Retinal pigment epithelial cell (primary cell): ENCODE measurements at regions not wholly inside any gene's neighbourhood (a gene's known extent, or its start where the extent isn't known, plus 50 kb on each side); places are given as distances from the start of the nearest gene placed in this dataset.

Experiments
- DNase-seq: peaks from one replicate; pipeline ENCODE4 v3.0.0-alpha.2; 2010; ENCODE audit warnings: low read depth
- H3K4me3 ChIP-seq: 2 replicates; pipeline ENCODE4 v1.5.1; 2011; ENCODE audit warnings: mild to moderate bottlenecking, low read length, control low read depth, moderate library complexity
- CTCF ChIP-seq: conservative IDR thresholded peaks from 2 replicates; pipeline ENCODE4 v1.5.1; 2011; ENCODE audit warnings: low read depth, low read length, control low read depth, inconsistent platforms

DNA sequence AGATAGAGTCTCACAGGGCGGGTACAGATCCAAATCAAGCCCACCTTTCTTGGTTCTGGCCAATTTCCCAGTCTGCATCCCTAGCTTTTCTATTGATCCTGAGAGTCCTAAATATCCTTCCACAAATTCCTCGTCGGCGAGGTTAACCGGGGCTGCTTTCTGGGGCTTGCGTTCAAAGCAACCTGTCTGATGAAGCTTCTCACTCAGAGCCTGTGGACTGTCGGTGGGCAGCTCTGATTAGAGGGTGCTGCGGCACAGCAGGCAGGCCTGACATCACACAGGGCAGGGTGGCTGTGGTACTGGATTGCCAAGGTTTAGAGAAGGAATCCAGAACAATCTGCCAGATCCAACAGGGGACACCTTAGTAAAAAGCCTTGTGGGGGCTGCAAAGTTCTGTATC is 338.0 kb upstream of the ZMIZ1 start:
- no peak for TF ChIP-seq CTCF
- DNase-seq: no peak
- no peak overlapping the region for H3K4me3 ChIP-seq

- H3K4me3 ChIP-seq: no peak overlapping the region
- TF ChIP-seq CTCF: no peak
- DNase-seq: no peak
These were observed 337.1 kb upstream of the ZMIZ1 start for GRCh38 chr10:78731675-78732074.

DNA sequence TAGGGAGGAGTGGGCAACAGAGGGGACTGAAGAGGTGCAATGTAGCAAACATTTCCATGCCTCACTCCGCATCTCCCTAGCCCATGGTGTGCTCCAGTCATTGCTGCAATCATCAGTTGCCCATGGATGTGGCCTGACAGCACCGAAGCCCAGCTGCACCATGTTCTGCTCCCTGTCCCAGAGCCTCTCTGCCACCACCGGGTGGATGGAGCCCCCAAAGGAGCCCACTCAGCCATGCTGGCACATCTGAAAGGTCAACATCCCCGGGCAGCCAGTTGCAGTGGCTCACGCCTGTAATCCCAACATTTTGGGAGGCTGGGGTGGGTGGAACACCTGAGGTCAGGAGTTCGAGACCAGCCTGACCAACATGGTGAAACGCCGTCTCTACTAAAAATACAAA is 336.4 kb upstream of the ZMIZ1 start:
- H3K4me3 ChIP-seq: no peak overlapping the region
- no peak for TF ChIP-seq CTCF

DNA sequence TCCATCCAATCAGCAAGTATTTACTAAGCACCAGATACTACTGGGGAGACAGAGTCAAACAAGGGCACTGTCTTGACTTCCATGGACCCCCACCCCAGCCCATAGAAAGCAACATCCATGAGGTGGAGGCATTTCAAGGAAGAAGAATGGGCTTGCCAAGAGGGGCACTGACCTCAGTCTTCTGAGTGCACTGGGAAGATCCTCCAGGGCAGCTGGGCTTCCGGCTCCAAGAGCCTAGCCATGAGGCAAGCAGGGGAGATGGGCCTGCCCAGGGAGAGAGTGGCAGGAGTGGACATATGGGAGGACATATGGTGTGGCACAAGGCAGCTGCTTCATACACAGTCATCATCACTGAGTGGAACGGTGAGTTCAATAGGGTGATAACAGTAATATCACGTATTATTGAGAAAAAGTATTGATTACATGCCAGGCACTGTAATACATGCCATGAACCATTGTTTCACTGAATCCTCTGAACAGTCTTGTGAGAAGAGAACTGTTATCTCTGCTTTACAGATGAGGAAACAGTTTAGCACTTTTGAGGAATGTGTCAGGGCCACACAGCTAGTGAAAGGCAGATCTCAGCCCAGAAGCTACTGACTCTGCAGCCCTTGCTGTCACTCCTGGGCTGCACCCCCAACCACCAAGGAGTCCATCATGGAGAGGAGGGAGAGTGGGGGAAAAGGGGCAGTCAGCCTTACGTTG is 331.7 kb upstream of the ZMIZ1 start:
- TF ChIP-seq CTCF: no peak
- no peak overlapping the region for H3K4me3 ChIP-seq
- DNase-seq: no peak

More for the DNA sequence above, 336.4 kb upstream of the ZMIZ1 start:
- DNase-seq: no peak

GRCh38 chr10:78737883-78738856 is 330.6 kb upstream of the ZMIZ1 start:
- no peak overlapping the region for H3K4me3 ChIP-seq
- TF ChIP-seq CTCF: no peak
- no peak for DNase-seq

DNA sequence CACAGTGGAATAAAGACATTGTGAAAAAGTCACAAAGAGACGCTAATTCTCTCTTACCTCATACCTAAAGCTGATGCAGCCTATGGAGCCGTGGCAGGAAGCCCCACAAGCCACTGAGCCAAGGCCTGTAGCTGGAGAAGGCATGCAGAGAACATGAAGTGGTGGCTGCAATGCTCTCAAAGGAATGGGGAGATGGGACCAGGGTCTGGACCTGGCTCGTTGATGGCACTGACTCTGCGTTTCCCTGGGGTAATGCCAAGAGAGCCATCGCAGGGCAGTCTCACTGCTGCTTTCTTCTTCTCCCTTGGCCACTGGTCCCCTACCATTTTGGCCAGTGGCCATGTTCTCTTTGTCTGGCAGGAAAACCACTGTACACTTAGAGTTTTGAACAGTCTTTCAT is 329.9 kb upstream of the ZMIZ1 start:
- H3K4me3 ChIP-seq: no peak overlapping the region
- DNase-seq: no peak
- no peak for TF ChIP-seq CTCF
